SJSA1 (cell line): ENCODE measurements at regions not wholly inside any gene's neighbourhood (a gene's known extent, or its start where the extent isn't known, plus 50 kb on each side); places are given as distances from the start of the nearest gene placed in this dataset.
A peak's percentile ranks its signal among the peaks of the same experiment; 100 is the strongest.
"Not testable (repeated sequence)": the region's sequence is repeated elsewhere in the genome, so short reads cannot be mapped to it uniquely, and the experiment has no call there.

Source experiments
- DNase-seq, 2 experiments: peaks; one replicate each; pipeline ENCODE4 v3.0.0-alpha.2; 2015 to 2020; ENCODE audit warnings: low spot score in 2 of 2, low read depth in 1 of 2
- H3K27ac ChIP-seq: fragments of 250-450 bp; sonication (Bioruptor Pico); 2 replicates; pipeline ENCODE4 v1.5.1; 2020; ENCODE audit warnings: mild to moderate bottlenecking, moderate library complexity
- H3K27me3 ChIP-seq: fragments of 250-450 bp; sonication (Bioruptor Pico); replicated peaks from 2 replicates; pipeline ENCODE4 v1.5.1; 2020; ENCODE audit warnings: mild to moderate bottlenecking, moderate library complexity
- H3K36me3 ChIP-seq: fragments of 250-450 bp; sonication (Bioruptor Pico); 2 replicates; pipeline ENCODE4 v1.5.1; 2020; ENCODE audit warnings: mild to moderate bottlenecking
- H3K4me1 ChIP-seq: fragments of 250-450 bp; sonication (Bioruptor Pico); replicated peaks from 2 replicates; pipeline ENCODE4 v1.6.1; 2021; ENCODE audit warnings: mild to moderate bottlenecking
- H3K4me3 ChIP-seq: fragments of 250-450 bp; sonication (Bioruptor Pico); 2 replicates; pipeline ENCODE4 v1.5.1; 2020; ENCODE audit warnings: mild to moderate bottlenecking
- H3K9me3 ChIP-seq: fragments of 250-450 bp; sonication (Bioruptor Pico); replicated peaks from 2 replicates; pipeline ENCODE4 v1.5.1; 2020; ENCODE audit warnings: mild to moderate bottlenecking

DNA sequence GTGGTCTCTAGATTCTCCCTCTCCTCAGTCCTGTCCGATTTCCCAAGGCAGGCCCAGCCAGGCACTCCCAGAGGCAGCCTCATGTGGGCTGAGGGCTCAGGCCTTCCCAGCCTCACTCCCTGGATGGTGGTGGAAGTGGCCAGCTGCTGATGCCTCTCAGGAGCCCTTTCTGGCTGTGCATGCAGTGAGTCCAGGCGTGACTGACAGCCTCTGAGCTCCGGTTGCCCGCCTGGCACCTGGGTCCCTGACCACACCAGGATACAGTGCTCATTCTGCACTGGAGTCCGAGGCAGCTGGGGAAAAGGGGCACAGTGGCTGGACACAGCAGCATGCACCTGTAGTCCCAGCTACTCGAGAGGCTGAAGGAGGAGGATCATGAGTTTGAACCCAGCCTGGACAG lies 132.6 kb downstream of the CUL2 start:
- H3K9me3 ChIP-seq: no peaks in the 10 kb centered on the region
- no peaks in the 10 kb centered on the region for H3K27me3 ChIP-seq
- no peaks in the 10 kb centered on the region for H3K4me1 ChIP-seq
- no peak for DNase-seq
- H3K4me3 ChIP-seq: no peak overlapping the region
- no peak overlapping the region for H3K27ac ChIP-seq
- H3K36me3 ChIP-seq: no peaks in the 10 kb centered on the region

DNA sequence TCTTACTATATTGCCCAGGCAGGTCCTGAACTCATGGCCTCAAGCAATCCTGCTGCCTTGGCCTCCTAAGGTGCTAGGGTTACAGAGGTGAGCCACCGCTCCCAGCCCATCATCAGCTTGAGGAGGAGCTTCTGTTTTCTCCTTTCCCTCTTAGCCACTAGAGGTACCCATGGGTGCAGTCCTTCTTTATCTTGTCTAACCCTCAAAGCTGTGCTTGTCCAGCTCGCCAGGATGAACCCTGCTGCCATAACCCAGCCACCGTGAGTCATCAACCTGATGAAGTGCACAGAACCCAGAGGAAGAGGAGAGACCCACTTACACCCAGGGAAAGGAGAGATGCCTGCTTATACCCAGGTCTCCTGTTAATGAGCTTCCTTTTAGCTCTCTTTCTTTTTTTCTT lies 133.4 kb downstream of the CUL2 start:
- no peaks in the 10 kb centered on the region for H3K36me3 ChIP-seq
- H3K27me3 ChIP-seq: no peaks in the 10 kb centered on the region
- no peaks in the 10 kb centered on the region for H3K4me1 ChIP-seq
- no peak overlapping the region for H3K4me3 ChIP-seq
- DNase-seq: no peak
- H3K9me3 ChIP-seq: no peaks in the 10 kb centered on the region
- H3K27ac ChIP-seq: no peak overlapping the region

DNA sequence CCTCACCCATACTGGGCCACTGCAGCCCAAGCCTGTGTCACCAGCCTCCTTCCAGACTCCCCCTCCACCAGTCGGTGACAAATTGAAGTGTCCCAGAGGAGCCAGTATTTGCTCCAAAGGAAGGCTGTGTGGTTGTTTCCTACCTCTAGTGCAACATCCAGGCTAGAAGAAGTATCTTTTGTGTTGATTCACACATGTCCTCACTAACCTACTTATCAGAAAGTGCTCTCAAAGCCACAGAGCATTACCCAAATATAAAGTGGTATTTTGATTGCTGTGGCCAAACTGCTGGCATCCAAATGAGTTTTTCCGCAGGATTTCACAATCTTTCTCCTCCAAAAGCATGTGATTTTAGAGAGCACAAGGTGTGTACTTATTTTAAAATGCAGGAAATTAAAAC lies 134.8 kb downstream of the CUL2 start:
- no peak for DNase-seq
- no peaks in the 10 kb centered on the region for H3K27me3 ChIP-seq
- H3K9me3 ChIP-seq: no peaks in the 10 kb centered on the region

DNA sequence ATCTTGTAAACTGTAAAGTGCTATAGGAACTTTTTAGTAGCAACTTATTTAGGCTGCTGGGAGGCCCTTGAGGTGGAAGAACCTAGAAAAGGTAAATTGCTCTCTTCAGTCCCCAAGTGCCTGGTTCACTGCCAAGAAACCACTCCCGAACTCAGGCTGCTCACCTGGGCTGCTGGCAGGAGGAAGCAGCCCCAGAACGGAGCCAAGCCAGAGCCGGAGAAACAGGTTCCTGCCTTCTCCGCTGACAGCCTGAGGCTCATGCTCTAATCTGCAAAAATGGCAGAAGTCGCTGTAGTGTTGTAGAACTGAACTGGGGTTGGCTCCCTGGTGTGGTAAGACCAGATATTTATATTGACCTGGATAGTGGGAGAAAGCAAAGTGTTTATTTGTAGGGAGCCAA lies 136.0 kb downstream of the CUL2 start:
- Histone ChIP-seq H3K4me1 (no peaks in the 10 kb centered on the region), H3K27ac (no peak overlapping the region), H3K27me3 (no peaks in the 10 kb centered on the region), H3K9me3 (no peaks in the 10 kb centered on the region), H3K4me3 (no peak overlapping the region), H3K36me3 (no peaks in the 10 kb centered on the region)
- DNase-seq: no peak

More for the DNA sequence above, 134.8 kb downstream of the CUL2 start:
- H3K4me3 ChIP-seq: no peak overlapping the region
- H3K27ac ChIP-seq: no peak overlapping the region
- H3K36me3 ChIP-seq: no peaks in the 10 kb centered on the region
- H3K4me1 ChIP-seq: no peaks in the 10 kb centered on the region

DNA sequence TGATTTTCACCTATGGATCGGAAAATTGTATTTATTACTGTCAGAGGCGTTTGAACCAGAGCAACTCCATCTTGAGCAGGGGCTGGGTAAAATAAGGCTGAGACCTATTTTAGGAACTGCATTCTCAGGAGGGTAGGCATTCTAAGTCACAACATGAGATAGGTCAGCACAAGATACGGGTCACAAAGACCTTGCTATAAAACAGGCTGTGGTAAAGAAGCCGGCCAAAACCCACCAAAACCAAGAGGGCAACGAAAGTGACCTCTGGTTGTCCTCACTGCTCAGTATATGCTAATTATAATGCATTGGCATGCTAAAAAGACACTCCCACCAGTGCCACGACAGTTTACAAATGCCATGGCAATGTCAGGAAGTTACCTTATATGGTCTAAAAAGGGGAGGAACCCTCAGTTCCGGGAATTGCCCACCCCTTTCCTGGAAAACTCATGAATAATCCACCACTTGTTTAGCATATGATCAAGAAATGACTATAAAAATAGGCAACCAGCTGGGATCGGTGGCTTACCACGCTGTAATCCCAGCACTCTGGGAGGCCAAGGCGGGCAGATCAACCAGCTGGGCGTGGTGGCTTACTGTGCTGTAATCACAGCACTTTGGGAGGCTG lies 136.3 kb upstream of the PARD3 start:
- not testable (repeated sequence) for DNase-seq

DNA sequence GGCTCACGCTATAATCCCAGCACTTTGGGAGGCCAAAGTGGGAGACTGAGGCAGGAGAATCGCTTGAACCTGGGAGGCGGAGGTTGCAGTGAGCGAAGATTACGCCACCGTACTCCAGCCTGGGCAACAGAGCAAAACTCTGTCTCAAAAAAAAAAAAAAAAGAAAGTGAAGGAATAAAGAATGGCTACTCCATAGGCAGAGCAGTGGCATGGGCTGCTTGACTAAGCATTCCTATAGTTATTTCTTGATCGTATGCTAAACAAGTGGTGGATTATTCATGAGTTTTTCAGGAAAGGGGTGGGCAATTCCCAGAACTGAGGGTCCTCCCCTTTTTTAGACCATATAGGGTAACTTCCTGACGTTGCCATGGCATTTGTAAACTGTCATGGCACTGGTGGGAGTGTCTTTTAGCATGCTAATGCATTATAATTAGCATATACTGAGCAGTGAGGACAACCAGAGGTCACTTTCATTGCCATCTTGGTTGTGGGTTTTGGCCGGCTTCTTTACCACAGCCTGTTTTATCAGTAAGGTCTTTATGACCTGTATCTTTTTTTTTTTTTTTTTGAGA lies 130.9 kb upstream of the PARD3 start:
- H3K27me3 ChIP-seq, H3K27ac ChIP-seq, H3K4me1 ChIP-seq, DNase-seq, H3K4me3 ChIP-seq, H3K9me3 ChIP-seq, H3K36me3 ChIP-seq: not testable (repeated sequence)

More for the DNA sequence above, 136.3 kb upstream of the PARD3 start:
- H3K36me3 ChIP-seq, H3K27ac ChIP-seq, H3K9me3 ChIP-seq, H3K4me3 ChIP-seq, H3K27me3 ChIP-seq, H3K4me1 ChIP-seq: not testable (repeated sequence)

DNA sequence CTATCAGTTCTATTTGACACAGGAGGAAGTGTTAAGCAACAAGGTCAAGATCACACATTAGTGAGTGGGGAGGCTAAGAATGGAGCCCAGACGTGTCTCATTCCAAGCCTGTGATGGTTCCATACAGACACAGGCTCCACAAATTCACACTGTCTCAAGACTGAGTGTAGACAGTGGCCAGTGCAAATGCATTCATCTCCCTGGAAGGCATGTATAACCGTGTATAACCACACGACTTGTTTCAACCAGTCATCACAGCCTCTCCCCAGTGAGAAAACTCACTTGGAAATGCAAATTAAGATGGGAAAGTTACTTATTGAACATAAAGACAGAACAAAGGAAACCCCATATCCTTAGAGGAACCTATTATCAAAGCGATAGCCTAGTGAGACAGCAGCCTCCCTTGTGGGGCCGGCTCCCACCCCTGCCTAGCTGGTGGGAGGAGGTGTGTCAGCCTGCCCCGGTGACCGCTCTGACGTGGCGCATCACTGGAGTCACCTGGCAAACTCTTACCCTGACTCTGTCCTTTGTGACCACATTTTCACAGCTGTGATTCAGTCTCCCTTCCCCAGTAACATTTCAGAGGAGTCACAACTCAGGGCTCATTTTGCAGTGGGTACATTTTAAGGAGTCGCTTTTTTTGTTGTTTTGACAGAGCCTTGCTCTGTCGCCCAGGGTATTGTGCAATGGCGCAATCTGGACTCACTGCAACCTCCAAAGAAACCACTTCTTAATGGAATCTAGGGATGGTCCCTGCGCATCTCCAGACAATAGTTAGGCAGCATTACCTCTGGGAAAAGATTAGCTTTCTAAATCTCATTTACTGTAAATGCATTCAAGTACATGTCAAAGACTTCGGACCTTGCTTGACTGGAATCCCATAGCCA lies 126.6 kb upstream of the PARD3 start:
- Histone ChIP-seq H3K9me3 (no peaks in the 10 kb centered on the region; the same call in 1 of the 2 replicates), H3K36me3 (no peaks in the 10 kb centered on the region), H3K4me1 (0 out of 2 replicates have a peak, but pooled peaks cover 4% of the 10 kb centered on the region), H3K4me3 (no peak overlapping the region), H3K27ac (no peak overlapping the region), H3K27me3 (no peaks in the 10 kb centered on the region)
- DNase-seq: no peak

DNA sequence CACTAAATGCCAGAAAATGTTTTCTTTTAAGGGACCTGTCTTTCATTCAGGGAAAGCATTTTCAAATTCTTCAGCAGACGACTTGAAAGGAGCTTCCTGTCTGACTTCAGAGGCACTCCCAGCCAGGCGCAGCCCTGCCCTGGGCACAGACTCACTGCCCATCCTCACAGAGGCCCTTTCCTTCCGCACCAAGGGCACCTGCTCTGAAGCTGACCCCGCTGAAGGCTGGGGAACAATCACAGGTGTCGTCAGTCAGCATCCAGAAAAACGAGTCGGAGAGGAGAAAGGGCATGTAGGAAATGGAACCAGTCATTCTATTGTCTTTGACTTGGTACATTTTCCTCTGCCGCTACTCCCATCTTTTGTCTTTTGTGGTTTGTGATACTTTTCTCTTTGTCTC lies 125.3 kb upstream of the PARD3 start:
- no peaks in the 10 kb centered on the region for H3K36me3 ChIP-seq

DNA sequence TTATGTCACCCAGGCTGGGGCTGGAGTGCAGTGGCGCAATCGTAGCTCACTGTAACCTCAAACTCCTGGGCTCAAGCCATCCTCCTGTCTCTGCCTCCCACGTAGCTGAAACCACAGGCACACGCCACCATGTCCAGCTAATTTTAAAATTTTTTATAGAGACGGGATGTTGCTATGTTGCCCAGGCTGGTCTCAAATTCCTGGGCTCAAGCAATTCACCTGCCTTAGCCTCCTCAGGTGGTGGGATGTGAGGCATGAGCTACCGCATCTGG lies 123.2 kb upstream of the PARD3 start:
- Histone ChIP-seq H3K9me3 (no peaks in the 10 kb centered on the region), H3K4me1 (0 out of 2 replicates have a peak, but pooled peaks cover 4% of the 10 kb centered on the region), H3K4me3 (no peak overlapping the region), H3K36me3 (no peaks in the 10 kb centered on the region), H3K27me3 (no peaks in the 10 kb centered on the region), H3K27ac (no peak overlapping the region)
- no peak for DNase-seq

More for the DNA sequence above, 125.3 kb upstream of the PARD3 start:
- Histone ChIP-seq H3K9me3 (no peaks in the 10 kb centered on the region), H3K4me3 (no peak overlapping the region), H3K27me3 (no peaks in the 10 kb centered on the region), H3K27ac (no peak overlapping the region), H3K4me1 (0 out of 2 replicates have a peak, but pooled peaks cover 4% of the 10 kb centered on the region)
- no peak for DNase-seq

DNA sequence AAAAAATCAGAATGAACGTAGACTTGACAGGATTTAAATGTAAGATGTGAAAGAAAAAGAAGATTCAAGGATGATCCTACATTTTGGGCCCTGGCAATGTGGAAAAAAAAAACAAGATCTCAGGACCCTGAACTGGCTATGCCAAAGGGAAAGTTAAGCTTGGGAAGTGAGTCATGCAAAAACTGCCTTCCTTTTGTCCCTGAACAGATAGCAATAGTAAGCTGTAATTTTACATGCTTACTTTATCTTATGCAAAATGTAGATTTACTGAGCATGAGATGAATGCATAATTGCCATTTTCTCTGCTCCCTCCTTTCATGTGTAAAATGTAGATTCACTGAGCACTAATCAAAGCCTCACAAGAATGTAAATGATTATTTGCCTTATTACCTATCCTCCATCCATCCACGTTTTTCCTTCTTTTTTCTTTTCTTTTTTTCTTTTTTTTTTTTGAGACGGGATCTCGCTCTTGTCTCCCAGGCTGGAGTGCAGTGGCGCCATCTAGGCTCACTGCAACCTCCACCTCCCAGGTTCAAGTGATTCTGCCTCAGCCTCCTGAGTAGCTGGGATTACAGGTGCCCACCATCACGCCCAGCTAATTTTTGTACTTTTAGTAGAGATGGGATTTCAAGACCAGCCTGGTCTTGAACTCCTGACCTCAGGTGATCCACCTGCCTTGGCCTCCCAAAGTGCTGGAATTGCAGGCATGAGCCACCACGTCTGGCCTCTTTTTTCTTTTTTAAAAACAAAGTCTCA lies 122.7 kb upstream of the PARD3 start:
- H3K27ac ChIP-seq, H3K27me3 ChIP-seq, H3K9me3 ChIP-seq, H3K4me1 ChIP-seq, H3K36me3 ChIP-seq, H3K4me3 ChIP-seq: not testable (repeated sequence)
- DNase-seq: peak in 1 of 2 experiments; percentile 18

DNA sequence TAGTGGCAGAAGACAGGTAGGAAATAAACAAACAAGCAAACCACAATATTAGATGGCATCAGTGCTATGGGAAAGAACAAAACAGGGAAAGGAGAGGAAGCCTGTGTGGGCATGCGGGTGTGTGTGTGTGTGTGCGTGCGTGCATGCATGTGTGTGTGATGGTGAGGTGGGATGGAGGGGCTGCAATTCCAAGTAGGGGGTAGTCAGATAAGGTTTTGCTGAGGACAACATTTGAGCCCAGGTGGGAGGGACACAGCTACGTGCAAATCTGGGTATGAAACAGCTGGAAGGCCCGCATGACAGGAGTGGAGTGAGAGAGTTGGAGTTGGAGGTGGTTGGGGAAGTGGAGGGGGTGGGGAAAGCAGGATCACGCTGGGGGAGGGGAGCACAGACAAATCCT lies 121.0 kb upstream of the PARD3 start:
- no peaks in the 10 kb centered on the region for H3K9me3 ChIP-seq
- 0 out of 2 replicates have a peak, but pooled peaks cover 4% of the 10 kb centered on the region for H3K4me1 ChIP-seq
- no peak for DNase-seq
- H3K27me3 ChIP-seq: no peaks in the 10 kb centered on the region
- H3K4me3 ChIP-seq: no peak overlapping the region
- H3K27ac ChIP-seq: no peak overlapping the region
- no peaks in the 10 kb centered on the region for H3K36me3 ChIP-seq

DNA sequence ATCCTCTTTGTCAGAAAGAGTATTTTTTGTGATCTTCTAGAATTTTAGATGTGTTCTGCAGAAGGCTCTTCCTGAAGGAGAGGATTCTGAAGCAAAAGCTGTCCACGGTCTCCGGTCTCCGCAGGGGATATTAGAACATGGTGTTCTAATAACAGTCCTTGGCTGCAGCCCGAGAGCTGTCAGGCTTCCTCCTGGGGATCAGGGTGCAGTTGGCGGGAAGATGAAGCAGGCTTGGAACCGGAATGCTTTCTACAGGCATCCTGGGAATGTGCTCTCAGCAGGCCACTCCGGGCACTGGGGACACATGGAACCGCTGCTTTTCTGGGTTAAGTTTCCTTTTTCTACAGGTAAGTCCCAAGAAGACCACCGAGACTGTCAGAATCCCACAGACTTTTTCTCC lies 118.6 kb upstream of the PARD3 start:
- H3K27ac ChIP-seq: no peak overlapping the region
- no peak overlapping the region for H3K4me3 ChIP-seq
- no peak for DNase-seq
- H3K9me3 ChIP-seq: no peaks in the 10 kb centered on the region
- H3K27me3 ChIP-seq: no peaks in the 10 kb centered on the region
- H3K36me3 ChIP-seq: no peaks in the 10 kb centered on the region
- 0 out of 2 replicates have a peak, but pooled peaks cover 4% of the 10 kb centered on the region for H3K4me1 ChIP-seq

DNA sequence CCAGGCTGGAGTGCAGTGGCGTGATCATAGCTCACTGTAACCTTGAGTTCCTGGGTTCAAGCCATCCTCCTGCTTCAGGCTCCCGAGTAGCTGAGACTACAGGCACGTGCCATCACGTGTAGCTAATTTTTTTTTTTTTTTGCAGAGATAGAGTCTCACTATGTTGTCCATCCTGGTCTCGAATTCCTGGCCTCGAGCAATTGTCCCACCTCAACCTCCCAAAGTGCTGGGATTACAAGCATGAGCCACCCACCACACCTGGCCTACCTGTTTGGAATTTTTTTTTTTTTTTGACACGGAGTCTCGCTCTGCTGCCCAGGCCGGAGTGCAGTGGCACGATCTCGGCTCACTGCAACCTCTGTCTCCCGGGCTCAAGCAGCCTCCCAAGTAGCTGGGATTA lies 117.1 kb upstream of the PARD3 start:
- Histone ChIP-seq H3K4me1 (no peaks in the 10 kb centered on the region), H3K4me3 (no peak overlapping the region), H3K27ac (no peak overlapping the region), H3K9me3 (no peaks in the 10 kb centered on the region), H3K36me3 (no peaks in the 10 kb centered on the region), H3K27me3 (no peaks in the 10 kb centered on the region)
- no peak for DNase-seq

DNA sequence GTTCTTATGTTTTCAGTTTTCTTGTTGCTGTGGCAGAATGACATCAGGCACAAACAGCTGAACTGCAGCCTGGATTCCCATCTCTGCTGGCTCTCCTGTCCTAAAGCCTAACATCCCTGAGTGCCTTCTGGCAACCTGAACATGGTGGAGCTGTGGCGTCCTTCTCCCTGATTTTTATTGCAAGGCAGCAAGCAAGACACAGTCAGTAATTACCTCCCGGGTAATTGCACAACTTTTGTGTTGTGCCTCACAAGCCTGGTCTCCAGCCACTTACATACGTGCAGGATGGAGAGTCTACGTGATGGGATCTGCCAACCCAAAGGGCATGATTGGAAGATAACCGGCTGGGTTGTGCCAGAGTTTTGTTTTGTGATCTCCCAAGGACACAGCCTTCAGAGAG lies 116.1 kb upstream of the PARD3 start:
- H3K4me1 ChIP-seq: no peaks in the 10 kb centered on the region
- H3K9me3 ChIP-seq: no peaks in the 10 kb centered on the region
- no peak overlapping the region for H3K4me3 ChIP-seq
- DNase-seq: no peak
- H3K27me3 ChIP-seq: no peaks in the 10 kb centered on the region
- H3K27ac ChIP-seq: no peak overlapping the region
- H3K36me3 ChIP-seq: no peaks in the 10 kb centered on the region
